ENCODE measurements at regions not wholly inside any gene's neighbourhood (a gene's known extent, or its start where the extent isn't known, plus 50 kb on each side); places are given as distances from the start of the nearest gene placed in this dataset.

DNA sequence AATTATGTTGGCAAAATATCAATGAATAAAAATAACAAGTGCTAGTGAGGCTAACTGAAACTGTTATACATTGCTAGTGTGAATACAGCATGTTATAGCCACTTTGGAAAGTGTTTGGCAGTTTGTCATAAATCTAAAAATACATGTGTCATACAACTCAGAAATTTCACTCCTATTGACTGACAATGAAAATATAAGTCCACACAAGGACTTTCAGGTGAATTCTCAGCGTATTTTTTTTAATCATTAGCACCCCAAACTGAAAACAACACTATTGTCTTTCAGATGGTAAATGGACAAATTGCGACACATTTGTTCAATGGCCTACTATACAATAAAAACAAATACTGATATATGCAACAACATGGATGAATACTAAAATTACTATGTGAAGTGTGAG, 884.8 kb downstream of the TRIB2 start:
- TF ChIP-seq CTCF (IDR thresholded peaks at IDR 0.05) (no peak), POLR2A (IDR thresholded peaks at IDR 0.05) (no peak), EP300 (IDR thresholded peaks at IDR 0.05) (no peak)

Data from tibial nerve (tissue), 4 donors.